ENCODE measurements at regions not wholly inside any gene's neighbourhood (a gene's known extent, or its start where the extent isn't known, plus 50 kb on each side); places are given as distances from the start of the nearest gene placed in this dataset.

DNA sequence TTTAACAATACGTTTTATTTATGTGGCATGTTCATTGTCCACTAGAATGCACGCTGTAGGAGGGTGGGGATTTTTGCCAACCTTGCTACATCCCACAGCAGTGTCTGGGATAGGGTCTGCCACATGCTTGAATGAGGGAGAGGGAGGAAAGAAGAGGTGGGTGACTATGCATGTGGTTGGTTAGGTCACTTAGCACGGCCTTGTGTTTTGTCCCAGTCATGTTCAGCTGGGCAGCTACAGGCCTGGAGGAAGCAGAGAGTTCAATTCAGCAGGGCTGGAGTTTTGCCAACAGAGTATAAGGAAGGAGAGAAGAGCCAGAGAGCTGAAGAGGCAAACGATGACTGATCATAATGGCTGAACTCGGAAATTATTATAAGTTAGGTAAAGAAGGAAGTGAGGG is 268.4 kb upstream of the NSMCE3 start:
- Histone ChIP-seq H3K4me1 (ENCODE audit: low read depth) (no peaks in the 10 kb centered on the region), H3K4me3 (no peak overlapping the region), H3K36me3 (ENCODE audit: low read depth) (no peaks in the 10 kb centered on the region), H3K9me3 (no peaks in the 10 kb centered on the region)
- DNase-seq (peak in 1 of 3 donors; percentile 78), ATAC-seq (peak; percentile 94)
- TF ChIP-seq, protein P1, sequence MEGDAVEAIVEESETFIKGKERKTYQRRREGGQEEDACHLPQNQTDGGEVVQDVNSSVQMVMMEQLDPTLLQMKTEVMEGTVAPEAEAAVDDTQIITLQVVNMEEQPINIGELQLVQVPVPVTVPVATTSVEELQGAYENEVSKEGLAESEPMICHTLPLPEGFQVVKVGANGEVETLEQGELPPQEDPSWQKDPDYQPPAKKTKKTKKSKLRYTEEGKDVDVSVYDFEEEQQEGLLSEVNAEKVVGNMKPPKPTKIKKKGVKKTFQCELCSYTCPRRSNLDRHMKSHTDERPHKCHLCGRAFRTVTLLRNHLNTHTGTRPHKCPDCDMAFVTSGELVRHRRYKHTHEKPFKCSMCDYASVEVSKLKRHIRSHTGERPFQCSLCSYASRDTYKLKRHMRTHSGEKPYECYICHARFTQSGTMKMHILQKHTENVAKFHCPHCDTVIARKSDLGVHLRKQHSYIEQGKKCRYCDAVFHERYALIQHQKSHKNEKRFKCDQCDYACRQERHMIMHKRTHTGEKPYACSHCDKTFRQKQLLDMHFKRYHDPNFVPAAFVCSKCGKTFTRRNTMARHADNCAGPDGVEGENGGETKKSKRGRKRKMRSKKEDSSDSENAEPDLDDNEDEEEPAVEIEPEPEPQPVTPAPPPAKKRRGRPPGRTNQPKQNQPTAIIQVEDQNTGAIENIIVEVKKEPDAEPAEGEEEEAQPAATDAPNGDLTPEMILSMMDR (IDR thresholded peaks at IDR 0.05), result no peak
- intact Hi-C loops (cut with DNase I, micrococcal nuclease), result no loop called here

DNA sequence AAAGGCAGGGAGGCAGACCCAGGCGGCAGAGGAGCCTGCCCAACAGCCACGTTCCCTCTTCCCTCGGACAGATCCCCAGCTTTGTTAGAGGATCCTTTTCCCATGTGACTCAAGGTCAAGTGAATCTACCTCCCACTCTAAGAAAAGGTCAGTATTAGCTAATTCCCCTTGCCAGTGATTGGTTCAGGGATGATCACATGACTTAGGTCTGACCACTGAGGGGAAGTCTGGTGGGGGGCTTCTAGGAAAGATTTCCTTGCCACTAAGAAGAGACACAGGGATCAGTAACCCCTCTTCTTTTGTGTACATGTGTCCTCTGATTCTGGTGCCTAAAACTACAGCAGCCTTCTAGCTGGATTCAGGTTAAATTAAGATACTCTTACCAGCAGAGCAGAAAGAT is 266.3 kb upstream of the NSMCE3 start:
- TF ChIP-seq, protein P1 (IDR thresholded peaks at IDR 0.05), result no peak
- Histone ChIP-seq H3K4me1 (ENCODE audit: low read depth) (no peaks in the 10 kb centered on the region), H3K36me3 (ENCODE audit: low read depth) (no peaks in the 10 kb centered on the region), H3K4me3 (no peak overlapping the region), H3K9me3 (no peaks in the 10 kb centered on the region)
- intact Hi-C loops (cut with DNase I, micrococcal nuclease), result no loop called here
- ATAC-seq, result no peak
- DNase-seq, result no peak

DNA sequence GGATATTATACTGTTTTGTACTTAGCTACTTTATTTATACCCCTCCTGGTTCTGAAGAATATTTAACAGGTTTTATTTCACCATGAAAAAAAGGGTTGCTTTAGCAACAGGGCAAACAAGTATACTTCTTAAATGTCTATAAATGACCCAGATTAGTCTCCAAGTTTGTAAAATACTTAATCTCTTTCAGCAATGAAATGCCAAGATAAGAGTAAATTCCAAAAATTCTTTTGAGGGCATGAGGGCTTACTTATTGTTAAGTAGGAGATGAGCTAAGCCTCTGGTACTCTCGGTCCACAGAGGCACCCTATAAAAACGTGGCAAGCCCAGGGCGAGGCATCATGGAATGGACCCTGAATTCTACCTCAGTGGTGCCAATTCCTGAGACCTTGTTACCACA is 264.8 kb upstream of the NSMCE3 start:
- ATAC-seq (no peak), DNase-seq (no peak)
- Histone ChIP-seq H3K36me3 (ENCODE audit: low read depth) (no peaks in the 10 kb centered on the region), H3K4me1 (ENCODE audit: low read depth) (no peaks in the 10 kb centered on the region), H3K4me3 (no peak overlapping the region), H3K9me3 (no peaks in the 10 kb centered on the region)
- intact Hi-C loops (cut with DNase I, micrococcal nuclease), result no loop called here
- TF ChIP-seq, protein P1 (IDR thresholded peaks at IDR 0.05), result no peak

DNA sequence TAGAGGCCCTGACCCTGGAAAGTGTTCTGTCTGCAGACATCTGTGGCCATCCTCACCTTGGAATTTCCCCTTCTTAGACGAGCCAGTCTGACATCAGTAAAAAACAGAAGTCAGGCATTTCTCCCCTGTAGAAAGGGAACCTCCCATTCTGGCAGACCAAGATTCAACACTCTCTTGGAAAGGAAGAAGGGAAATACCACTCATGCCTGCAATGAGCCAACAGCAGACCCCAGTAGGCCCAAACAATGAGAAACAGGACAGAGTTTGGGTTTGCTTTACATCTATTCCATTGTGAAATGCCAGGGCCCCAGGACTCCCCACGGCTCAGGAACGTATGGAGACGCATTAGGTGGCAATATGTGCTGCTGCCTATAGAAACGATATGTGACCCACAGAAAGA is 264.0 kb upstream of the NSMCE3 start:
- intact Hi-C loops (cut with DNase I, micrococcal nuclease), result no loop called here
- no peak for DNase-seq
- Histone ChIP-seq H3K4me3 (no peak overlapping the region), H3K36me3 (ENCODE audit: low read depth) (no peaks in the 10 kb centered on the region), H3K9me3 (no peaks in the 10 kb centered on the region), H3K4me1 (ENCODE audit: low read depth) (no peaks in the 10 kb centered on the region)
- TF ChIP-seq, protein P1 (IDR thresholded peaks at IDR 0.05), result no peak
- no peak for ATAC-seq

DNA sequence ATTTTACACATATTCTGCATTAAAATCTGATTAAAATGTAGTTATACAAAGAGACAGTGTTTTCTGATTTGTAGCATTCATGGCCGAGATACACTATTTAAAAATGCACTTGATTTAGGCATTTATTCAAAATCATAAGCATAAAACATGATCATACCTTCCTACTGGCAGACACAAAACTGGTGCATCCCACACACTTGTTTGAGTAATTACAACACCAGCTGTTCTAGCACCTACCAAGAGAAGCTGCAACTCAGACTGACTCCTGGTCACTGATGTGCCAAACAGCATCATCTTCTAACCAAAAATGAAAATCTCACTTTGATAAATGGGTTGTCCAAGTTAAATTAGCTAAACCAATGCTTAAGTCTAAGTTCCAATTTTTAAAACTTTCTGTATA is 262.7 kb upstream of the NSMCE3 start:
- DNase-seq, result no peak
- H3K4me1 ChIP-seq (ENCODE audit: low read depth), result no peaks in the 10 kb centered on the region
- no peak for ATAC-seq
- no peaks in the 10 kb centered on the region for H3K36me3 ChIP-seq (ENCODE audit: low read depth)
- no peak overlapping the region for H3K4me3 ChIP-seq
- intact Hi-C loops (cut with DNase I, micrococcal nuclease), result no loop called here
- H3K9me3 ChIP-seq, result no peaks in the 10 kb centered on the region
- TF ChIP-seq, protein P1 (IDR thresholded peaks at IDR 0.05), result no peak

DNA sequence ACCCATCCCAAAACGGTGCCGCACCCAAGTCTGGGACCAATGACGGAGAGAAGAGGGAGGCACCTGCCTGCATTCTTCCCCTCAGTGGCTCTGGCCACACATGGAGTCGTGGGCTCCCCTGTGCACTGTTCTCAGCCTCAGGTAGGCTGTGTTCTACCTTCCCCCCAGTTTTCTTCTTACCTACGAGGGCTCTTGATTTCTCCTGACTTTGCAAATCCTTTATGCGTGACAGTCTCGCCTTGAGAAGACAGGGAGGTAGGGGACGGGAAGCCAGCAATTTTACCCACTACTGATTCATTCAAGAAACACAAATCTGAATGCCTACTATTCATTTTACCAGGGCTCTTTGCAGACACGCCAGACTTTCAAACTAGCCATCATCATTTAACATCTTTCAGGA is 261.3 kb upstream of the NSMCE3 start:
- Histone ChIP-seq H3K36me3 (ENCODE audit: low read depth) (no peaks in the 10 kb centered on the region), H3K4me1 (ENCODE audit: low read depth) (no peaks in the 10 kb centered on the region), H3K9me3 (no peaks in the 10 kb centered on the region), H3K4me3 (no peak overlapping the region)
- ATAC-seq, result no peak
- TF ChIP-seq, protein P1 (IDR thresholded peaks at IDR 0.05), result no peak
- intact Hi-C loops (cut with DNase I, micrococcal nuclease), result no loop called here
- no peak for DNase-seq
